ENCODE measurements at regions not wholly inside any gene's neighbourhood (a gene's known extent, or its start where the extent isn't known, plus 50 kb on each side); places are given as distances from the start of the nearest gene placed in this dataset.

DNA sequence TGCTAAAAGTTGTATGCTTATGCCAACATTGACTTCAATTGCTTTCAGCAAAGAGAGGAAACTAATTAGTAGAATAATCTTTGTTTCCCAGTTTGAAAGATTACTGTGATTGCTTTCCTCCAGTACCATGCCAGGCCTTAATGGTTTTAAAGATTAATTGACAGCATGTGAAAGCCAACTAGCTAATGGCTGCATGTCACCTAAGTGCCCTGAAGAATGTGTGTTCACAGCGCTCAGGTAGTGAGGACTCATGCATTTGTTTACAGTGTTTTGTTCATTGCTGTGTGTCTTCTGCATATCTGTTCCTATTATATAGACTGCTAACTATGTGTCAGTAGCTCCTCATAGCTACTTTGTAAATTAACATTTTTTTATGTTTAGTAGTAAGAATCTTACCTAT lies 335.6 kb downstream of the LRRIQ3 start:
- H3K4me3 ChIP-seq (ENCODE audit: low read depth, low read length), result no peak overlapping the region
- DNase-seq (ENCODE audit: low read depth), result no peak
- TF ChIP-seq, protein P1, sequence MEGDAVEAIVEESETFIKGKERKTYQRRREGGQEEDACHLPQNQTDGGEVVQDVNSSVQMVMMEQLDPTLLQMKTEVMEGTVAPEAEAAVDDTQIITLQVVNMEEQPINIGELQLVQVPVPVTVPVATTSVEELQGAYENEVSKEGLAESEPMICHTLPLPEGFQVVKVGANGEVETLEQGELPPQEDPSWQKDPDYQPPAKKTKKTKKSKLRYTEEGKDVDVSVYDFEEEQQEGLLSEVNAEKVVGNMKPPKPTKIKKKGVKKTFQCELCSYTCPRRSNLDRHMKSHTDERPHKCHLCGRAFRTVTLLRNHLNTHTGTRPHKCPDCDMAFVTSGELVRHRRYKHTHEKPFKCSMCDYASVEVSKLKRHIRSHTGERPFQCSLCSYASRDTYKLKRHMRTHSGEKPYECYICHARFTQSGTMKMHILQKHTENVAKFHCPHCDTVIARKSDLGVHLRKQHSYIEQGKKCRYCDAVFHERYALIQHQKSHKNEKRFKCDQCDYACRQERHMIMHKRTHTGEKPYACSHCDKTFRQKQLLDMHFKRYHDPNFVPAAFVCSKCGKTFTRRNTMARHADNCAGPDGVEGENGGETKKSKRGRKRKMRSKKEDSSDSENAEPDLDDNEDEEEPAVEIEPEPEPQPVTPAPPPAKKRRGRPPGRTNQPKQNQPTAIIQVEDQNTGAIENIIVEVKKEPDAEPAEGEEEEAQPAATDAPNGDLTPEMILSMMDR (IDR thresholded peaks at IDR 0.05; ENCODE audit: control insufficient read depth, extremely low read depth, insufficient read depth), result no peak

DNA sequence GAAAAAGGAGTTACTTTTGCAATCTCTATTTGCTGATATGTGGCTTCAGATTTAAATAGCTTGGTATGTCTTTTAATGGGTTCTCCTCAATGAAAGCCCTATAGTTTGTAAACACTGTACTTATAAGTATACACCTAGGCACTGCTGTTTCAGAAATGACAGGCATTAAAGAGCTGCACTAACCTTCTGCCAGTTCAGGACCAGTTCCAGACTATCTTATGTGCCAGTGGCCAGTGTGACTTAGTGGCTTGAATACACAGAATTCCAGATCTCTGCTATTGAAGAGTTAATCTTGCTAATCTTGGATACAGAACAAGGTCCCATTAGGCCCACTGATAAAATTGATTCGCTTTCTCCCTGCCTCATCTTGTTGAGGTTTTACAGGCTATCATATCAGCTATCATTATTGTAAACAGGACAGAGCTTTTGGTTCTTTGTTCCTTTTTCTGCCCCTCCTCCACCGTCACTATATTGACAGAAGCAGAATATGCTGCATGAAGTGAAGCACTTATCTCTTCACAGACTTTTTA lies 337.5 kb downstream of the LRRIQ3 start:
- no peak for DNase-seq (ENCODE audit: low read depth)
- no peak overlapping the region for H3K4me3 ChIP-seq (ENCODE audit: low read depth, low read length)
- TF ChIP-seq, protein P1 (IDR thresholded peaks at IDR 0.05; ENCODE audit: control insufficient read depth, extremely low read depth, insufficient read depth), result no peak

DNA sequence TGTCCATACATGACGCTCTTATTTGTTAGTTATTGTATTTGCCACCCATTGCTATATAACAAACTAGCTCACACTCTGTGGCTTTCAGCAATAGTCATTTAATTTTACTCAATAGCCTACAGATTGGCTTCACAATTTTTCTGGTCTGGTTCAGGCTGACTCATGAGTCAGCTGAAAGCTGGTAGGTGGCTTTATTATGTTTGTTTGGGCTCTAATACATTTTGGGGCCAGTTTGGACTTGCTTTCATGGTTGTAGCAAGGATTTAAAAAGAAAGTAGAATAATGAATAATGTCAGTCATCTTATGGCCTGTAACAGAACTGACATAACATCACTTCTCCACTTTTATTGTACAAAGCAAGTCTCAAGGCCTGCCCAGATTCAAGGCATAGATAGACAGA lies 338.7 kb downstream of the LRRIQ3 start:
- no peak overlapping the region for H3K4me3 ChIP-seq (ENCODE audit: low read depth, low read length)
- DNase-seq (ENCODE audit: low read depth), result no peak
- TF ChIP-seq, protein P1 (IDR thresholded peaks at IDR 0.05; ENCODE audit: control insufficient read depth, extremely low read depth, insufficient read depth), result no peak

DNA sequence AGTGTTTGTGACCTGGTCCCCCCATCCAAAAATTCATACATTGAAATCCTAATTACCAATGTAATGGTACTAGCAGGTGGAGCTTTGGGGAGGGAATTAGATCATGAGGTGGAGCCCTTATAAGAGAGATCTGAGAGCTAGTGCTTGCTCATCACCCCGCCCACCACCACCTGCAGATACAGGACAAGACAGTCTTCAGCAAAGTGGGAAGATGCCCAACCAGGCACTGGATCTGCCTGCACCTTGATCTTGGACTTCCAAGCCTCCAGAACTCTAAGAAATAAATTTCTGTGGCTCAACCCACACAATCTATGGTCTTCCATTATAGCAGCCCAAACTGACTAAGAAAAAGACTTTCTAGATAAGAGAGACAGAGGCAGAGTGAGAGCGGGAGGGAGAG lies 343.4 kb downstream of the LRRIQ3 start:
- DNase-seq (ENCODE audit: low read depth), result no peak
- TF ChIP-seq, protein P1 (IDR thresholded peaks at IDR 0.05; ENCODE audit: control insufficient read depth, extremely low read depth, insufficient read depth), result no peak
- no peak overlapping the region for H3K4me3 ChIP-seq (ENCODE audit: low read depth, low read length)

DNA sequence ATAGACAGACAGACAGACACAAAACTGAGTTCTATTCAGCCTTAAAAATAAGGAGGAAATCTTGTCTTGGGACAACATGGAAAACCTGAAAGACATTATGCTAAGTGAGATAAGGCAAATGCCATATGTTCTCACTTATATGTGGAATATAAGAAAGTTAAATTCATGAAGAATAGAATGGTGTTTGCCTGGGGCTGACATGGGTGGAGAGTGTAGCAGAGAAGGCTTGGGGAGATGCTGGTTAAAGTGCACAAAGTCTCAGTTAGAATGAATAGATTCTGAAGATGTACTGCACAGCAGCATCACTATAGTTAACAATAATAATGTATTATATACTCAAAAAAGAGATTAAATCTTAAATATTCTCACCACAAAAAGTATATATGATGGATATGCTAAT lies 355.5 kb downstream of the LRRIQ3 start:
- H3K4me3 ChIP-seq (ENCODE audit: low read depth, low read length), result no peak overlapping the region
- no peak for DNase-seq (ENCODE audit: low read depth)
- TF ChIP-seq, protein P1 (IDR thresholded peaks at IDR 0.05; ENCODE audit: control insufficient read depth, extremely low read depth, insufficient read depth), result no peak

DNA sequence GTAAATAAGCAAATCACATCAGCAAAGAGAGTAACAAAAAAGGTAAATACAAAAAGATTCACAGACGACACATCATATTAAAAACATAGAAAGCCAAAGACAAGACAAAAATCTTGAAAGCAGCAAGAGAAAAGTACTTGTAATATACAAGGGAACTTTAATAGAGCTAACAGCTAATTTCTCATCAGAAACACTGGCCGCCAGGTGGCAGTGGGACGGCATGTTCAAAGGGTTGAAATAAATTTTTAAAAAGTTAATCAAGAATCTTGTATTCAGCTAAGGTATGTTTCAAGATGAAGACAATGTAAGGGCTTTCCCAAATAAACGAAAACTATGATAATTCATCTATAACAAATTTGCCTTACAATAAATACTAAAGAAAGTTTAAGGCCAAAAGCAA lies 358.1 kb downstream of the LRRIQ3 start:
- TF ChIP-seq, protein P1 (IDR thresholded peaks at IDR 0.05; ENCODE audit: control insufficient read depth, extremely low read depth, insufficient read depth), result peak; percentile 68
- H3K4me3 ChIP-seq (ENCODE audit: low read depth, low read length), result no peak overlapping the region
- peak; percentile 8 for DNase-seq (ENCODE audit: low read depth)

Measured in LNCaP clone FGC (cell line).